M059J (cell line): ENCODE measurements at regions not wholly inside any gene's neighbourhood (a gene's known extent, or its start where the extent isn't known, plus 50 kb on each side); places are given as distances from the start of the nearest gene placed in this dataset.
"Not testable (repeated sequence)": the region's sequence is repeated elsewhere in the genome, so short reads cannot be mapped to it uniquely, and the experiment has no call there.

Experiments
- DNase-seq: peaks from one replicate; pipeline ENCODE4 v3.0.0-alpha.2; 2012; ENCODE audit warnings: low read depth

DNA sequence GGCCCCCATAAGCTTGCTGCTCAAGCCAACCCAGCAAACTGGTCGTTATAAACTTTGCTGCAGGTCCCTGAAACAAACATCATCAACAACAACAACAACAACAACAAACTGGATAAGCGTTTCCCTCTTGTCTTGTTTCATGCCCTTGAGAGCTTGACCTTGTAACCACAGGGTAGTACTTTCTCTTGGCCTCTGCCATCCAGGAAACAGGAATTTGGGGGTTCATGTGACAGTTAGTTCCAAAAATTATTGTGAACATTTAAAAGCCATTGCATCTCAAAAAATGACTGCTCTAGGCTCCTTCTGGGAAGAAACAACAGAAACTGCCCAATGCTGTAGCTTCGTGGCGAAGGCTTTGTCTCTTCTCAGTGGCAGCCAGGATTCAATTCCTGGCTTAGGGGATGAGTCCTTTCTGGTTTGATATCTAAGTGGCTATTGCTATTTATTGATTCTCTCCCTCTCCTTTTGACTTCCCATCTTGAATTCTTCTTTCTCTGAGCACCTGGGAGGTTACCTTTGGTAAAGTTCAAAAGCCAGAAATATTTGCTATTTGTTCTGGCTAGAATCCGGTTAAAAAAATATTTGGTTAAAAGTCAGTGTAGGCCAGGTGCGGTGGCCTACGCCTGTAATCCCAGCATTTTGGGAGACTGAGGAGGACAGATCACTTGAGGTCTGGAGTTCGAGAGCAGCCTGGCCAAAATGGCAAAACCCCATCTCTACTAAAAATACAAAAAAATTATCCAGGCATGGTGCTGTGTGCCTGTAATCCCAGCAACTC is 52.0 kb upstream of the CPM start:
- DNase-seq, result no peak

- DNase-seq, result not testable (repeated sequence)
These were observed 64.6 kb upstream of the CPM start for GRCh38 chr12:68997526-68997925.

GRCh38 chr12:68998041-68998440 is 65.1 kb upstream of the CPM start:
- DNase-seq, result no peak

GRCh38 chr12:69000074-69000473 is 67.1 kb upstream of the CPM start:
- peak; percentile 5 for DNase-seq

- peak; percentile 5 for DNase-seq
These were observed 67.7 kb upstream of the CPM start for GRCh38 chr12:69000540-69001243.

- no peak for DNase-seq
These were observed 68.3 kb upstream of the CPM start for GRCh38 chr12:69001251-69001650.

GRCh38 chr12:69002969-69003368 is 70.0 kb upstream of the CPM start:
- DNase-seq, result no peak

DNA sequence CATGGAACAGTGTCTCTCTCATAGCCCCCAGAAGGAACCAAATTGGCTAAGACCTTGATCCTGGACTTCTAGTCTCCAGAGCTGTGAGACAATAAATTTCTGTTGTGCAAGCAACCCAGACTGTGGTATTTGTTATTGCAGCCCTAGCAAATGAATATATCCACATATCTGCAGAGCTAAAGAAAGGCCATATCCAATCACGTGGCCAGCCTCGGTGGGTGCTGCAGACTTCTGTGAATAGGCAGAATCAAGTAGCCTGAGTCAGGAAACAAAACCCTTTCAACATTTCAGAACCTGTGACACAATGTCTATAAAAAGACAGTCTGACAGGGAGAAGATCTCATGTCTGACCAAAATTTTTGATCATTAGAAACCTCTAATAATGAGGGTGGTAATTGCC is 71.0 kb upstream of the CPM start:
- DNase-seq, result no peak

- DNase-seq, result peak; percentile 55
These were observed 74.3 kb upstream of the CPM start for GRCh38 chr12:69007101-69007854.

DNA sequence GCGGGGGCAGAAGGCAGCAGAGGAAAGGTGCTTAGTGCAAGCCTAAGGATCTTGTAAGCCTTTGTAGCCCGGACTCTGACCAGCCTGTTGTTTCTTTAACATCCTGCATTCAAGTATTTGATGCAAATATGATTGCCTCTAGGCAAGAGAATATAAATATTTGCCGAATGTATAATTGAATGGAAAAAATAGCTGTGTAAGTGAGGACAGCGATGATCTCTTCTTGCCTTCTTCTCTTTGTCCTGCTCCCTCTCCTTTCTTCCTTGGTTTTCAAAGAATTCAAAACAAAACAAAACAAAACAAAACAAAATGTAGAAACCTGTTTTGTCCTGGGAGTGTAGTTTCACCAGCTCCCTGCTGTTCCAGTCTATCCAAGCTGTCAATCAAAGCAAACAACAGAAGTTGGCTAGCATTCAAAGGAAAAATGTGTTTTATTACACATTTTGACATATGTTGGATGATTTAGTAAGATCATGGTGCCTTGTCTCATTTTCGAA is 74.9 kb upstream of the CPM start:
- DNase-seq, result peak; percentile 6

- DNase-seq, result peak; percentile 41
These were observed 75.5 kb upstream of the CPM start for GRCh38 chr12:69008520-69008919.

DNA sequence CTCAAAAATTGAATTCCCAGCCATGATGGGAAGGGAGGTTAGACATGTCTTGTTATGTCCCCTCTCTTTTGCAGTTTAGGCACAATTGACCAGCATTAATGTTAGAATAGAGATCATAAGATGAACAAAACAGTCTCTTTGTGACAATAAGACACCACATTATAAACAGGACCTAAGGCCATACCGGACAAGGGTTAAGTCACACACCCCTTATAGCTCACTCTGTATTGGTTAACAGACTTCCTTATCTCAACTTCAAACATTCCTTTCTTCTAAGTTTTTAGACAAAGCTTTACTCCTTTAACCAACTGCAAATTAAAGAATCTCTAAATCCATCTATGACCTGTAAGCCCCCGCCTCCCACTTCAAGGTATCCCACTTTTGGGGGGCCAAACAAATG is 81.1 kb upstream of the CPM start:
- no peak for DNase-seq

GRCh38 chr12:69015017-69015416 is 82.0 kb upstream of the CPM start:
- no peak for DNase-seq

GRCh38 chr12:69015831-69016230 is 82.9 kb upstream of the CPM start:
- DNase-seq, result no peak

- no peak for DNase-seq
These were observed 86.1 kb upstream of the CPM start for GRCh38 chr12:69019082-69019481.

- DNase-seq, result no peak
These were observed 86.9 kb upstream of the CPM start for GRCh38 chr12:69019910-69020309.

DNA sequence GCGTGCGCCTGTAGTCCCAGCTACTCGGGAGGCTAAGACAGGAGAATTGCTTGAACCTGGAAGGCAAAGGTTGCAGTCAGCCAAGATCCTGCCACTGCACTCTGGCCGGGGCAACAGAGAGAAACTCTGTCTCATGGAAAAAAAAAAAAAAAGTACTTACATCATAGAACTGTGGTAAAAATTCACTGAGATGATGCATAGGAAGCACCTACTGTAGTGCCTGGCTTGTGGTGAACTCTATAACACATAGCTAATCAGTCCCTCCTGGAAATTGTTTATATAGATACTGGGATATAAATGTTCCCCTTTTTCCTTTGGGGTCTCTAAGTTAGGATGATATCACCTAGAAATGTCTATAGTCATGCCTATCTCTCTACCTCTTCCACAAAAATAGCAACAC is 89.7 kb upstream of the CPM start:
- DNase-seq, result no peak

GRCh38 chr12:69023840-69024239 is 90.9 kb upstream of the CPM start:
- DNase-seq, result no peak

- DNase-seq, result peak; percentile 78
These were observed 91.4 kb upstream of the CPM start for GRCh38 chr12:69024413-69024812.

DNA sequence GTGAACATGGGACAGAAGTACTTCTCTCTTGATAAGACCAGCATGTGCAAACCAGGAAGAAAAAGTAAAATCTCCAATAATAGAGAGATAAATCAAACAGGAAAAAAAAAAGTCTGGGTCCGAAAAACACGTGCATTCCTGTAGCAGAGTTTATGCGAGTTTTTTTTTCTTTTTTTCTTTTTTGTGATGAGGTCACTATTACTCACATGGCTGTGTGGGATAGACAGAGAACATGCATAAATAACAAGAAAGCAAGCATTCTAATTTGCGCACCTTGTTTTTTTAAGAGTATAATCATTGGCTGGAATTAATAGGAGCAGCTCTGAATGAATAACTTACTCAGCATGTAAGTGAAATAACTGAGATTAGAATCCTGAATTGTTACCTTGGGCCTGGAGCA is 91.9 kb upstream of the CPM start:
- peak; percentile 71 for DNase-seq

GRCh38 chr12:69026336-69026735 is 93.4 kb upstream of the CPM start:
- no peak for DNase-seq

DNA sequence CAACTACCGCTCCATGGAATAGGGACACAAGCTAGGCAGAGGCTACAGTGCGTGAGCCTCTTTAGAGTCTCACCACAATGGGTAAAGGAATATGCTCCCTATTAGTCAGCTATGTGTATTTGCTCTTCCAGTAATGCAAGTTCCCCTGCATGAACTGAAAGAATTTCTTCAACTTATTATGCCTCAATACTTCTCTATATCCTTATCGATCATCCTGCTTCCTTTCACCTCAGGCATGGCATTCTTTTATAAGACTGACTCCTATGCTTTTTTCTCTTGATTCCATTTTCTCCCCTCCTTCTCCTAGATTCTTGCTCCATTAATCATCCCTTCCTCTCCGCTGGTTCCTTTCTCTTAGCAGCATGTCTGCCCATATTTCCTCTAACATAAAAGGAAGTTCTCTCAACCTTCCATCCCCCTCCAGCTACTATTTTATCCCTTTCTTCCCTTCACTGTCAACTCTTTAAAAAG is 94.5 kb upstream of the CPM start:
- DNase-seq, result peak; percentile 69
